ENCODE measurements at regions not wholly inside any gene's neighbourhood (a gene's known extent, or its start where the extent isn't known, plus 50 kb on each side); places are given as distances from the start of the nearest gene placed in this dataset.
A peak's percentile ranks its signal among the peaks of the same experiment; 100 is the strongest.
"Not testable (repeated sequence)": the region's sequence is repeated elsewhere in the genome, so short reads cannot be mapped to it uniquely, and the experiment has no call there.

- DNase-seq (ENCODE audit: low spot score), result not testable (repeated sequence)
These were observed 2672.1 kb downstream of the PCDH9 start for GRCh38 chr13:64558031-64558430.

- no peak for DNase-seq (ENCODE audit: low spot score)
These were observed 2673.8 kb downstream of the PCDH9 start for GRCh38 chr13:64556376-64556775.

GRCh38 chr13:64553411-64554129 lies 2676.6 kb downstream of the PCDH9 start:
- no peak for DNase-seq (ENCODE audit: low spot score)

- peak; percentile 36 for DNase-seq (ENCODE audit: low spot score)
These were observed 2678.4 kb downstream of the PCDH9 start for GRCh38 chr13:64551755-64552154.

- DNase-seq (ENCODE audit: low spot score), result no peak
These were observed 2683.8 kb downstream of the PCDH9 start for GRCh38 chr13:64546371-64546770.

GRCh38 chr13:64540976-64541375 lies 2689.2 kb downstream of the PCDH9 start:
- DNase-seq (ENCODE audit: low spot score), result no peak

GRCh38 chr13:64540468-64540867 lies 2689.7 kb downstream of the PCDH9 start:
- no peak for DNase-seq (ENCODE audit: low spot score)

GRCh38 chr13:64538711-64539110 lies 2691.4 kb downstream of the PCDH9 start:
- no peak for DNase-seq (ENCODE audit: low spot score)

- no peak for DNase-seq (ENCODE audit: low spot score)
These were observed 2695.8 kb downstream of the PCDH9 start for GRCh38 chr13:64534302-64534701.

GRCh38 chr13:64531400-64531799 lies 2698.7 kb downstream of the PCDH9 start:
- DNase-seq (ENCODE audit: low spot score), result no peak

- peak; percentile 7 for DNase-seq (ENCODE audit: low spot score)
These were observed 2700.2 kb downstream of the PCDH9 start for GRCh38 chr13:64529874-64530485.

- DNase-seq (ENCODE audit: low spot score), result no peak
These were observed 2701.3 kb downstream of the PCDH9 start for GRCh38 chr13:64528838-64529237.

GRCh38 chr13:64527561-64527960 lies 2702.6 kb downstream of the PCDH9 start:
- no peak for DNase-seq (ENCODE audit: low spot score)

- no peak for DNase-seq (ENCODE audit: low spot score)
These were observed 2704.4 kb downstream of the PCDH9 start for GRCh38 chr13:64525687-64526086.

GRCh38 chr13:64510747-64511146 lies 2719.4 kb downstream of the PCDH9 start:
- DNase-seq (ENCODE audit: low spot score), result no peak

- DNase-seq (ENCODE audit: low spot score), result no peak
These were observed 2723.9 kb downstream of the PCDH9 start for GRCh38 chr13:64506246-64506645.

GRCh38 chr13:64505336-64505910 lies 2724.7 kb downstream of the PCDH9 start:
- DNase-seq (ENCODE audit: low spot score), result no peak

GRCh38 chr13:64488731-64489130 lies 2741.4 kb downstream of the PCDH9 start:
- no peak for DNase-seq (ENCODE audit: low spot score)

GRCh38 chr13:64482373-64482772 lies 2747.8 kb downstream of the PCDH9 start:
- no peak for DNase-seq (ENCODE audit: low spot score)

GRCh38 chr13:64480672-64481071 lies 2749.5 kb downstream of the PCDH9 start:
- DNase-seq (ENCODE audit: low spot score), result no peak

- no peak for DNase-seq (ENCODE audit: low spot score)
These were observed 2749.9 kb downstream of the PCDH9 start for GRCh38 chr13:64480211-64480610.

GRCh38 chr13:64477146-64477545 lies 2753.0 kb downstream of the PCDH9 start:
- DNase-seq (ENCODE audit: low spot score), result no peak

- not testable (repeated sequence) for DNase-seq (ENCODE audit: low spot score)
These were observed 2754.0 kb downstream of the PCDH9 start for GRCh38 chr13:64476041-64476568.

Data from SK-N-DZ (cell line).